Stomach (tissue), 4 donors: ENCODE measurements at regions not wholly inside any gene's neighbourhood (a gene's known extent, or its start where the extent isn't known, plus 50 kb on each side); places are given as distances from the start of the nearest gene placed in this dataset.

ENCODE experiments used
- POLR2A ChIP-seq, 4 donors: fragments of 450-650 bp; IDR thresholded peaks; one replicate each; pipeline ENCODE4 v1.6.1; 2016; ENCODE audit warnings: antibody characterized with exemption in 4 of 4, control low read depth in 2 of 4, mild to moderate bottlenecking in 1 of 4, moderate library complexity in 1 of 4
- TF ChIP-seq, protein P1 (sequence below), 7 experiments: fragments of 450-650 bp in 4 of 7; fragments of 200-600 bp in 3 of 7; sonication (generic) in 3 of 7; IDR thresholded peaks; one replicate each; pipeline ENCODE4 v1.5.1; 2016 to 2019; ENCODE audit warnings: antibody characterized with exemption in 7 of 7, control low read depth in 2 of 7, mild to moderate bottlenecking in 1 of 7

DNA sequence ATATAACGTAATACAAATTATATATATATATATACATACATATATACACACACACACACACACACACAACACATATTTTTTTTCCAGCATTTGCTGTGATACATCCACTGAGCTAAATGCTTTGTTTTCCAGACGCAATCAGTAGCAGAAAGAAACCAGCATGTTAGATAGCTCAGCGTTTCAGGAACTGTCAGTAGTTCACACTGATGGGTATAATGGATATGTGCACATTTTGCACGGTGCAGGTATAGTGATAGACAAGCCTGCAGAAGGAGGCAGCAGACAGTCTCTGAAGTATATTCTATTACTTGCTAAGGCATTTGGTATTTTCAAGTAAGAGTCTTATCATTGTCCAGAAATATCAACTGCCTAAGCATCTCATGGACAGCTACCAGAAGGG, 741.6 kb upstream of the HS3ST1 start:
- TF ChIP-seq, protein P1, sequence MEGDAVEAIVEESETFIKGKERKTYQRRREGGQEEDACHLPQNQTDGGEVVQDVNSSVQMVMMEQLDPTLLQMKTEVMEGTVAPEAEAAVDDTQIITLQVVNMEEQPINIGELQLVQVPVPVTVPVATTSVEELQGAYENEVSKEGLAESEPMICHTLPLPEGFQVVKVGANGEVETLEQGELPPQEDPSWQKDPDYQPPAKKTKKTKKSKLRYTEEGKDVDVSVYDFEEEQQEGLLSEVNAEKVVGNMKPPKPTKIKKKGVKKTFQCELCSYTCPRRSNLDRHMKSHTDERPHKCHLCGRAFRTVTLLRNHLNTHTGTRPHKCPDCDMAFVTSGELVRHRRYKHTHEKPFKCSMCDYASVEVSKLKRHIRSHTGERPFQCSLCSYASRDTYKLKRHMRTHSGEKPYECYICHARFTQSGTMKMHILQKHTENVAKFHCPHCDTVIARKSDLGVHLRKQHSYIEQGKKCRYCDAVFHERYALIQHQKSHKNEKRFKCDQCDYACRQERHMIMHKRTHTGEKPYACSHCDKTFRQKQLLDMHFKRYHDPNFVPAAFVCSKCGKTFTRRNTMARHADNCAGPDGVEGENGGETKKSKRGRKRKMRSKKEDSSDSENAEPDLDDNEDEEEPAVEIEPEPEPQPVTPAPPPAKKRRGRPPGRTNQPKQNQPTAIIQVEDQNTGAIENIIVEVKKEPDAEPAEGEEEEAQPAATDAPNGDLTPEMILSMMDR (IDR thresholded peaks at IDR 0.05) = no peak
- no peak for TF ChIP-seq POLR2A (IDR thresholded peaks at IDR 0.05)
